SU-DHL-6 (cell line): ENCODE measurements at regions not wholly inside any gene's neighbourhood (a gene's known extent, or its start where the extent isn't known, plus 50 kb on each side); places are given as distances from the start of the nearest gene placed in this dataset.

ENCODE experiments used
- EZH2phosphoT487 ChIP-seq: fragments of 200-600 bp; sonication (generic), shearing (Covaris generic); conservative IDR thresholded peaks from 2 replicates; pipeline ENCODE4 v1.6.1; 2018; ENCODE audit warnings: mild to moderate bottlenecking, antibody characterized with exemption, low read length, moderate library complexity, mixed read lengths
- TF ChIP-seq, protein P1 (sequence below): fragments of 200-600 bp; sonication (generic); IDR thresholded peaks from one replicate; pipeline ENCODE4 v1.5.1; 2017; ENCODE audit warnings: antibody characterized with exemption, mild to moderate bottlenecking, low read length, moderate library complexity; ENCODE audit not compliant: insufficient read depth, poor library complexity, severe bottlenecking

DNA sequence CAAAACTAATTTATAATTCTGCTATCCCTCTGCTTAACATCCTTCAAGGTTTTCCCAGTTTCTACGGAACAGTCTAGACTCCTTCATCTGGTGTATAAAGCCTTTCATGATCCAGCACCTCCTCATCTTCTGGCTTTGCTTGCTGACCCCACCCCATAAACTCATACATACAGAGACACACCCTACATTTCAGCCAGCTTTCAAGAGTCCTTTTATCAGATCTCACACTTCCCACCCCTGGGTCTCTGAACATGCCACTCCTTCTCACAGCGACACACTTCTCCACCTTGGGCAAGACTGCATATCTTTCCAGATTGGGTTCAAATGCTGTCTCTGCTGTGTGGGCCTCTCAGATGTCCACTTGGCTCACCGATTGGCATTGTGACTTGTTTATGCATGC is 166.8 kb upstream of the LPP start:
- TF ChIP-seq, protein P1, sequence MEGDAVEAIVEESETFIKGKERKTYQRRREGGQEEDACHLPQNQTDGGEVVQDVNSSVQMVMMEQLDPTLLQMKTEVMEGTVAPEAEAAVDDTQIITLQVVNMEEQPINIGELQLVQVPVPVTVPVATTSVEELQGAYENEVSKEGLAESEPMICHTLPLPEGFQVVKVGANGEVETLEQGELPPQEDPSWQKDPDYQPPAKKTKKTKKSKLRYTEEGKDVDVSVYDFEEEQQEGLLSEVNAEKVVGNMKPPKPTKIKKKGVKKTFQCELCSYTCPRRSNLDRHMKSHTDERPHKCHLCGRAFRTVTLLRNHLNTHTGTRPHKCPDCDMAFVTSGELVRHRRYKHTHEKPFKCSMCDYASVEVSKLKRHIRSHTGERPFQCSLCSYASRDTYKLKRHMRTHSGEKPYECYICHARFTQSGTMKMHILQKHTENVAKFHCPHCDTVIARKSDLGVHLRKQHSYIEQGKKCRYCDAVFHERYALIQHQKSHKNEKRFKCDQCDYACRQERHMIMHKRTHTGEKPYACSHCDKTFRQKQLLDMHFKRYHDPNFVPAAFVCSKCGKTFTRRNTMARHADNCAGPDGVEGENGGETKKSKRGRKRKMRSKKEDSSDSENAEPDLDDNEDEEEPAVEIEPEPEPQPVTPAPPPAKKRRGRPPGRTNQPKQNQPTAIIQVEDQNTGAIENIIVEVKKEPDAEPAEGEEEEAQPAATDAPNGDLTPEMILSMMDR = no peak
- TF ChIP-seq EZH2phosphoT487 = no peak
